ENCODE measurements at regions not wholly inside any gene's neighbourhood (a gene's known extent, or its start where the extent isn't known, plus 50 kb on each side); places are given as distances from the start of the nearest gene placed in this dataset.

DNA sequence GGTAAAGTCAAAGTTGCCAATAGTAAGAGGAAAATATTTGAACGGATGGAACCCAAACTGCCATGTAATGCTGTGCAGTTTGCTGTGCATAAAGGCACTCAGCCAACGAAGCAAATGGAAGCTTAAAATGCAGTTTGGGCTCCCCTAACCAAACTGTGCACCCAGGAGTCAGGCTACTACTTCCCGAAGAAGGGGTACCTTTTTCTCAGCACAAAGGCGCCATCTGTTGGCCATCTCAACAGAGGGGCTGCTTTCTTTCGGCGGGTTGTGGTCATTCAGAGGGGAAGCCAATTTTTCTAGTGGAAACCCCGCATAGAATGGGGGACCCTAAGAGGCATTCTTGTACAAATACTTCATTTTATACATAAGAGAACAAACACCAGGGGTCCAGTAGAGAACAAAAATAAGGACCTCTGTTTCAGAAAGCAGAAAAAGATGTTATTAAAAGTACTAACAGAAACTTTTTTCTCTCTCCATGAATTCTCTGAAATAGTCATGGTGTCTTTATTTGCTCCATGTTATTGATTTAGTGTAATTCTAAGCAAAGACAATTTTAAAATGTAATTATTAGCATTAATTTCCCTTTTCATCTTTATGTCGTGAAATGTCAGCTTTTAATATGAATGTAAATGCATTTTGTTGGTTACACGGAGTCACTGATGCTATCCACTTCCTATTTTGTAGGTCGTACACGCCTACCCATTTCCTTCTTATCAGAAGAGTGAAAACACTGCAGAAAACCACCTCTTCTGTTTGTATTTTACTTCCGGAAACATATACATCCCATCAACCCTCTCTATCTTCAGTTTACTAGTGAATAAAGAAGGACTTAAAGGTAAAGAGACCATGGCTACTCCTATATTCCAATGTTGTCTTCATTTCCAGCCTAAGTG lies 453.3 kb downstream of the KCNJ2 start:
- no peaks in the 10 kb centered on the region for H3K9me3 Mint-ChIP-seq
- no peak overlapping the region for H3K4me3 Mint-ChIP-seq
- H3K4me1 Mint-ChIP-seq, result peaks cover 2% of the 10 kb centered on the region
- ATAC-seq (no peak), DNase-seq (peak; percentile 17)
- no peaks in the 10 kb centered on the region for H3K27me3 Mint-ChIP-seq
- no peaks in the 10 kb centered on the region for H3K36me3 Mint-ChIP-seq (ENCODE audit: low read depth)
- H3K27ac Mint-ChIP-seq, result no peak overlapping the region

DNA sequence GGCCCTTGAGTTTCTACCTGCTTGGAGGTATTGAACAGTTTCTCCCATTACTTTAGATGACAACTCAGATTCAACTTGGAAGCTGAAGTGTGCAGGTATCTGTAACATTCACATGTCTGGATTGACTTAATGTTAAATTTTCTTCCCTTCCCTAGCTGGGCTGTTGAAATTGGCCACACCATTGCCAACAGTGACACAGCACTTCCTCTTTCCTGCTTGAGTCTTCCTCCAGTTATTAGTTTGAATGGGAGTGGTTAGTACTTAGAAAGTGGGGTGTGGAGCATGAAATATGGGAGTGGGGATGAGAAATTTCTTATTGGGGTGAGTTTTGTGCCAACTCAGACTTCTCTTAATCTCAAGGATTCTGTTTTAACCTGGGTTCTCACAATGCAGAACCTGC lies 454.9 kb downstream of the KCNJ2 start:
- H3K36me3 Mint-ChIP-seq (ENCODE audit: low read depth), result no peaks in the 10 kb centered on the region
- no peak overlapping the region for H3K4me3 Mint-ChIP-seq
- H3K9me3 Mint-ChIP-seq, result no peaks in the 10 kb centered on the region
- H3K4me1 Mint-ChIP-seq, result peaks cover 2% of the 10 kb centered on the region
- ATAC-seq (no peak), DNase-seq (no peak)
- no peaks in the 10 kb centered on the region for H3K27me3 Mint-ChIP-seq
- no peak overlapping the region for H3K27ac Mint-ChIP-seq

DNA sequence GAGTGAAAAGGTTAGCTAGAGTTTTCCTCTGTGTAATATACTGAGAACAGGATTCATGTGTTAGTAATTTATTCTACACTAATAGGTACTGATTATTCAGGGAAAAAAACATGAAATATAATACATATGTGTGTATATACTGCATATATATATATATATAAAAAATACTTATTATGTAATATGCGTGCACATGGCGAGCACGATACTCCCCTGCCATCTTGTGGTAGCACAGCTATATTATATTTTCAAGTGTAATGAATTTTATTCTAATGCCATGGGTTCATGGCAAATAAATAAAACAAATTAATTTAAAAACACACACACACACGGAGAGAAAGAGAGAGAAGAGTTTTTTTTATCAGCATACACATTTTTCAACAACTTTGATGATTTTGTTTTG lies 460.6 kb downstream of the KCNJ2 start:
- ATAC-seq (no peak), DNase-seq (no peak)
- no peaks in the 10 kb centered on the region for H3K9me3 Mint-ChIP-seq

DNA sequence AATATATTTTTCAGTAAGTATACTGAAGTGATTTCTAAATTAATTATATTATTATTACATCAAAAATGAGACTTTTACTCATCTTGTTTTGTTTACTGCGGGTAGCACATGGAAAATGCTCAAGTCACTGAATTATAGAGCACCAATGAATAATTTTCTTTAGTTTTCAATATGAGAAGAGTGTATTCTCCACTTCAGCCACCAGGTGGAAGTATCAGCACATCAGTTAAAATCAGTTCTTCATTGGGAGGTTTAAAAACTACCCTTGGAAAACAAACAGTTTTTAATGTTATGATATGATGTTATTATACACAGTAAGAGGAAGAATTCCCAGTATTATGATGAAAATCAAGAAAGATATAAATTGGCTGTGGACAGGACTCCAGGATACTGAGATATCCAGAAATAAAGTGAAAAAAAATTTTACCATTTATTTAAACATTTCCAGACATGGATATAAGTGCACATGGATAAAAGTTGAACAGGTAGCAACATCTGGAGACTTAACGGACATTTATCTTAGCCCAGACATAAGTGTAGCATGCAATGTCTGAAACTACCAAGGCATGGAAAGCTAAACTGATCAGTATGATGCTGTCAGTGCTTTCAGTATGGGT lies 467.3 kb downstream of the KCNJ2 start:
- Mint-ChIP-seq H3K27me3 (no peaks in the 10 kb centered on the region), H3K9me3 (no peaks in the 10 kb centered on the region), H3K4me1 (no peaks in the 10 kb centered on the region), H3K27ac (no peak overlapping the region), H3K4me3 (no peak overlapping the region), H3K36me3 (ENCODE audit: low read depth) (no peaks in the 10 kb centered on the region)
- DNase-seq, result no peak
- ATAC-seq, result no peak

More for the DNA sequence above, 460.6 kb downstream of the KCNJ2 start:
- Mint-ChIP-seq H3K4me1 (no peaks in the 10 kb centered on the region), H3K4me3 (no peak overlapping the region), H3K27me3 (no peaks in the 10 kb centered on the region), H3K36me3 (ENCODE audit: low read depth) (no peaks in the 10 kb centered on the region), H3K27ac (no peak overlapping the region)

DNA sequence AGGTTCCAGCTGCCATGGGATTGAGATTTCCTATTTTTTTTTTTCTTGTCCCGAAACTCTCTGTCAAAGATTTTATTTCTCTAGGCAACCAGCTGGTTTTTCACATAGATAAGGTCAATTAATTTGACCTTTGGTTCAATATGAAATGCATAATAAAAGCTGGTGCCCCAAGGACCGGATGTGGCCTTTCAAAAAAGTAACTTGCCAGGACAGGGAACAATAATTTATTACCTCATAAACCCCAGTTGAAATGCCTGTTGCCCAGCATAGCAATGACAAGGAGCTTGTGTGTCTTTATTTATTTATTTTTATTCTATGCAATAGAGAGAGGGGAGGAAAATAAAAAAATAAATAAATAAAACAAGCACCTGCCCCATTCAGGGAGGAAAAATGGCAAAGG lies 472.7 kb downstream of the KCNJ2 start:
- H3K36me3 Mint-ChIP-seq (ENCODE audit: low read depth), result no peaks in the 10 kb centered on the region
- H3K27ac Mint-ChIP-seq, result no peak overlapping the region
- no peaks in the 10 kb centered on the region for H3K4me1 Mint-ChIP-seq
- no peak overlapping the region for H3K4me3 Mint-ChIP-seq
- no peak for DNase-seq
- H3K27me3 Mint-ChIP-seq, result no peaks in the 10 kb centered on the region
- H3K9me3 Mint-ChIP-seq, result peaks cover 8% of the 10 kb centered on the region
- ATAC-seq, result no peak

DNA sequence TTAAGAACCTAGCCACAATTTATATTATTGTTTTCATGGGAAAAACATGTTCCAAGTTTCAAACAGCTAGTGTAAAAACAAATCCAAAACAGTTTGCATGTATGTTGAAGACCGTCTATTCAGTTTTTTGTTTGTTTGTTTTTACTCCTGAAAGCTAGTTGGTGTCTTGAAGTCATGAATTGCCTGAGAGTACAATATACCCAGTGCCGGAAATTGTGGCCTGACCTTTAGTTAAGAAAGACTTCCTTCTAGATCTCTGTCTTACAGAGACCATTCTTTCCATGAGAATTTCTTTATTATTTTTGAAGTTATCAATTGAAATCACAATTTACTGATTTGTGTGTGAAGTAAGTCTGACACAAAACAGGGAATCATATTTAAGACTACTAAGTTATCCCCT lies 474.8 kb downstream of the KCNJ2 start:
- DNase-seq (no peak), ATAC-seq (no peak)
- Mint-ChIP-seq H3K27me3 (no peaks in the 10 kb centered on the region), H3K4me1 (no peaks in the 10 kb centered on the region), H3K9me3 (peaks cover 8% of the 10 kb centered on the region), H3K4me3 (no peak overlapping the region), H3K27ac (no peak overlapping the region), H3K36me3 (ENCODE audit: low read depth) (no peaks in the 10 kb centered on the region)

DNA sequence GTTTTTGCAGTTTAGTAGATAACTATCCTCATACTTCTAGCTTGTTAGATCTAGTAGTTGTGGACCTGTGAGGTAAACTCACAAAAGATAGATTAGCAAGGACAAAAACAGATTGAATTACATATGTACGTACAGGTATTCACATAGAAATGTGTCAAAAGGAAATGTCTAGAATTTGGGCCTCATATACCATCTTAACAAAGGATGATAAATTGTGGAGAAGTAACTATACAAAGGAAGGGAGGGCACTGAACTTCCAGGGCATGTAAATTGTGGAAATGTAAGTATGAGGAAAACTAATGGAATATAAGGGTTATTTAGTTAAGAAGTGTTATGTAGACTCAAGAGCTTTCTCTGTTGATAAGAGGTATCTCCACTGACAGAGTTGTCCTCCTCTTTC lies 477.3 kb downstream of the KCNJ2 start:
- H3K27ac Mint-ChIP-seq, result no peak overlapping the region
- peaks cover 8% of the 10 kb centered on the region for H3K9me3 Mint-ChIP-seq
- ATAC-seq (no peak), DNase-seq (no peak)
- H3K36me3 Mint-ChIP-seq (ENCODE audit: low read depth), result no peaks in the 10 kb centered on the region
- no peak overlapping the region for H3K4me3 Mint-ChIP-seq
- no peaks in the 10 kb centered on the region for H3K27me3 Mint-ChIP-seq
- no peaks in the 10 kb centered on the region for H3K4me1 Mint-ChIP-seq

DNA sequence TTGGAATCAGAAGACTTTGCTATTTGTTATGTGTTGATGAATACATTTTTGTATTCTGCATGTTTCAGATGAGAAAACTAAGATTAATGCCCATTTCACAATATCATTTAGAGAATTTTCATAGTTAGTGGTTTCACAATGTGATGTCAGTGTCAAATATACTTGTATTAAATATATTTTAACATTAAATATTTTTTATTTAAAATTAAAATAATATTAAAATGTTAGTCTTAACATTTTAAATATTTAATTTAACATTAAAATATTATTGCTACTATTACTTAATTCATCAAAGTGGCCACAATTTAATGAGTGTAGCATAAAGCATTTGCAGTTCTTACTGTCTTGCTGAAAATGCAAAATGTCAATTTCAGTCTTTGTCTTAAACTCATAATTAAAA lies 478.8 kb downstream of the KCNJ2 start:
- H3K36me3 Mint-ChIP-seq (ENCODE audit: low read depth), result no peaks in the 10 kb centered on the region
- H3K9me3 Mint-ChIP-seq, result peaks cover 8% of the 10 kb centered on the region
- no peak overlapping the region for H3K4me3 Mint-ChIP-seq
- H3K27ac Mint-ChIP-seq, result no peak overlapping the region
- no peaks in the 10 kb centered on the region for H3K4me1 Mint-ChIP-seq
- ATAC-seq (no peak), DNase-seq (no peak)
- H3K27me3 Mint-ChIP-seq, result no peaks in the 10 kb centered on the region

DNA sequence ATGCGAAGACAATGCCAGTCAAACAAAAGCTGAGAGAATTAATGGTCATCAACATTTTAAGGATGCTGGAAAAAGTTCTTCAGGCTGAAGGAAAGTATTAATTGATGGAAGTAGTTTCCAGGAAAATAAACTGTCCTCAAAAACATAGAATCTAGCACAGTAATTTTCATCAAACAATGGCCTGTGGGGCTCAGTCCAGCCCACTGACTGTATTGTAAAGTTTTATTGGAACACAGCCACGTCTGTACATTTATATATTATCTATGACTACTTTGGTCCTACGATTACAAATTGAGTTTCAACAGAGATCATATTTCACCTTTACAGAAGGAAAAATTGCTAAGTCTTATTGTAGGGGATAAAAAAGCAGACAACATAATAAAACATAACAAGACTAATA lies 484.5 kb downstream of the KCNJ2 start:
- no peaks in the 10 kb centered on the region for H3K4me1 Mint-ChIP-seq
- H3K27ac Mint-ChIP-seq, result no peak overlapping the region
- no peaks in the 10 kb centered on the region for H3K9me3 Mint-ChIP-seq
- H3K27me3 Mint-ChIP-seq, result no peaks in the 10 kb centered on the region
- no peak for DNase-seq
- no peak overlapping the region for H3K4me3 Mint-ChIP-seq
- H3K36me3 Mint-ChIP-seq (ENCODE audit: low read depth), result no peaks in the 10 kb centered on the region
- ATAC-seq, result no peak

DNA sequence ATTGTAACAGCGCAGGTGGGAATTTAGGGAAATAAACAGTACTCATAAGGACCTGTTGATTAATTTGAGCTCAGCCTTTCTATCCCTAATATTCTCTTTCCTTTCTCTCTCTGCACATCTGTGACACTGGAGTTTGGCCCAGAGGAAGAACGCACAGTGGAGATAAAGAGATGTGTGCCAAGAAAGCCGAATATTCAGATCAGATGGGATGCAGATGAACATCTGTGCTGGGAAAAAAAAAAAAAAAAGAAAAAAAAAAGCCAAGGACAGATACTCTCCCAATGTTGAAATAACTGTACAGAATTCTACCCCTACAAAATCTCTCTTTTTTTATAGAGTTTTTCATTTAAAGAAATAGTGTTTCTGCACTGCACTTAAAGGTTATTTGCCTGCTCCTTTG lies 485.4 kb downstream of the KCNJ2 start:
- no peak overlapping the region for H3K4me3 Mint-ChIP-seq
- no peak for DNase-seq
- no peak for ATAC-seq

DNA sequence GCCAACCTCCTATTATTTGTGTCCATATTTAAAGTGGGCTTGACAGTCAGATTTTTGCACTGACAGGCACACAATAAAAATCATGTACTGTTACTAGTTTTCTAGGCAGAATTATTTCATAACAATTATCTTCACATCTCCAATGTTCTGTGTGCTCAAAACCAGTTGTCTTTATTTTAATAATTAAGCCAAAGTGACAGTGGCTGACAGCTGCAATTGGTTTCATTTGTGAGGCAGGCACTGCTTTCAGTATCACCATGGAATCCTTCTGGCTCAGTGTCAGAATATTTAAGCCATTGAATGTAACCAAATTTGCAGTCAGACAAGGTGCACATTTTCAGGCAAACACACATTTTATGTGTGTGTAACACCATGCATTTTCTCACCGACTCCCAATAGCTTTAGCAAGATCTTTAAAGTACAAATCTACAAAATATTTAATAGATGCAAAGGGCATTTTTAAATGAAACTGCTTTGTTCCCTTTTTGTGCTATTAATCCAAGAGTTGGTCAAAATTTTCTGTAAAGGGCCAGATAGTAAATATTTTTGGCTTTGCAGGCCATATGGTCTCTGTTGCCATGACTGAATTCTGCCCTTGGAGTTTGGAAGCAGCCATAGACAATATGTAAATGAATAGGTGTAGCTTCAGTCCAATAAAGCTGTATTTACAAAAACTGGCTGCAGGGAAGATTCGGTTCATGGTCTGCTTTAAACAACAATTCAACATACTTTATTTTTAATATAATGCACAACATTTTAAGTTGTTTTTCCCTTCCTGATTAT lies 486.0 kb downstream of the KCNJ2 start:
- no peaks in the 10 kb centered on the region for H3K27me3 Mint-ChIP-seq
- H3K4me1 Mint-ChIP-seq, result no peaks in the 10 kb centered on the region
- no peak overlapping the region for H3K27ac Mint-ChIP-seq
- H3K9me3 Mint-ChIP-seq, result no peaks in the 10 kb centered on the region
- H3K4me3 Mint-ChIP-seq, result no peak overlapping the region
- no peaks in the 10 kb centered on the region for H3K36me3 Mint-ChIP-seq (ENCODE audit: low read depth)
- ATAC-seq (no peak), DNase-seq (no peak)

More for the DNA sequence above, 485.4 kb downstream of the KCNJ2 start:
- H3K9me3 Mint-ChIP-seq, result no peaks in the 10 kb centered on the region
- H3K27me3 Mint-ChIP-seq, result no peaks in the 10 kb centered on the region
- no peaks in the 10 kb centered on the region for H3K4me1 Mint-ChIP-seq
- no peaks in the 10 kb centered on the region for H3K36me3 Mint-ChIP-seq (ENCODE audit: low read depth)
- H3K27ac Mint-ChIP-seq, result no peak overlapping the region

DNA sequence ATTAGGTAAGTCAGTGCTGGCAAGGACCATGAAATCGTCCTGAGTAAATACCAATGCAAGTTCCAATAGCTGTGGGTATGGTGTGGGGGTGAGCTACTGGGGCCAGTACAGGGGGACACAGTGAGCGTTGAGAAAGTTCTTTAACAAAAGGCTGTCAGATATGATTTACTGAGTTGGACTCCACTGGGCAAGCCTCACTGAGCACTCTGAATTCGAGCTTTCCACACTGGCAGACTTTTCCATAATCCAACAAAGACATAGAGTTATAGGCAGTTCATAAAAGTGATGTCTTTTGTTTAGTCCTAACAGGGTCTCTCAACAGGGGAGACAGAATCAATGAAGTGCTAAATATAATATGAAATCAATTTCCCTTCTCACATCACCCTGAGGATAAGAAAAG lies 489.0 kb downstream of the KCNJ2 start:
- Mint-ChIP-seq H3K4me1 (no peaks in the 10 kb centered on the region), H3K36me3 (ENCODE audit: low read depth) (no peaks in the 10 kb centered on the region), H3K27me3 (no peaks in the 10 kb centered on the region), H3K4me3 (no peak overlapping the region), H3K9me3 (no peaks in the 10 kb centered on the region), H3K27ac (no peak overlapping the region)
- DNase-seq (no peak), ATAC-seq (no peak)

DNA sequence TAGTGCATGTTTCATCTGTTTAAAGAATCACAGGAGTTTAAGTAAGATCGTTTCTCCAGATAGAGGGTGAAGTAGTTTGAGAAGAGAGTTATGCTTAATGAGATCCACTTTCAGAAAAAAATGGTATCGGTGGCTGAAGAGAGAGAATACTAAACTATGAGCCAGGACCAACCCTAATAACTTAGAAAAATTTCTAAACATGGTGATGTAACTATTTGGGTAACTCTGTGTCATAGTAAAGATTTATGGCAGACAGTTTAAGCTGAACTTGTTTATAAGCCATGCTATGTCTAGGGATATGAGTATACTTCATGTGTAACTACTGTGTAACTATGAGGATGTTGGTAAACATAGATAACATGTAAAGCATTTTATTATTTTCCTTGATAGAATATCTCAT lies 489.5 kb downstream of the KCNJ2 start:
- no peak for ATAC-seq
- Mint-ChIP-seq H3K4me3 (no peak overlapping the region), H3K27ac (no peak overlapping the region), H3K27me3 (no peaks in the 10 kb centered on the region), H3K4me1 (no peaks in the 10 kb centered on the region), H3K36me3 (ENCODE audit: low read depth) (no peaks in the 10 kb centered on the region), H3K9me3 (no peaks in the 10 kb centered on the region)
- no peak for DNase-seq

DNA sequence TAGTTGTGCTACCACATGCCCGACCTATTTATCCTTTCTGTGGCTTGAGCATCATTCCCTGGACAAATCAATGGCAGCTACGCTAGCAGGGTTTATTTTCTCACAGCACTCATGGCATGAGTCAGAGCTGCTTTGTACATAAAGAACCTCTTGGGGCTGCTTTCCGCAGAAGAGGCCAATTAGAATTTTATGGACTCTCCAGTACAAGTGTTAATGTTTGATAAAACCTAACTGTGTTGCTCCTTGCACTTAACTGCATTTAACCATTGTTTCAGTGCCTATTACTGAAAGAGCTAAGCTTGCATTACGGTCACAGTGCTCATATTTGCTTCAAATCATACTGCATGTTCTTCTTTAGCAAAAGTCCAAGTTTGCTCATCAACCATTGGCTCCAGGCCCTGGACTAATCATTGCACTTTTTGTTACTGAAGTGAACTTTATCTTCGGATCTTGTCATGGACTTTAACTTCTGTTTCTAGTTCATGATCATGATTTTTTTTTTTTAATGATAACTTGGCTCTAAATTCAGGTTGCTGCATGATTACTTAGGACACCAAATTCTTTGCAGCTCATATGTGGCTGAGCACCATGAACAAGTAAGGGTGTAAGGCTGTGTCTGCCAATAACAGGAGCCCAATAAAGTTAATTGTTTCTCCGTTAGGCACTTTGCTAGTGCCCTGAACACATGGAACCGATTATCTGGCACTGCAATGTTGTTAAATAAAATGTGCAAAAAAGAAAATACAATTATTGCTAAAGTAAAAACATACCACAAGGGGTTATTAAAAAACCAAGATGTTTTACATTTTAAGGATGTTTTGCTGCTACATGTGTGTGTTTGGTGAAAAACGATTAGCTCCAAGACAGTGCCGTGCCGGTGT lies 492.2 kb downstream of the KCNJ2 start:
- no peaks in the 10 kb centered on the region for H3K36me3 Mint-ChIP-seq (ENCODE audit: low read depth)
- ATAC-seq, result no peak
- no peak for DNase-seq
- H3K27me3 Mint-ChIP-seq, result no peaks in the 10 kb centered on the region
- no peak overlapping the region for H3K27ac Mint-ChIP-seq
- no peak overlapping the region for H3K4me3 Mint-ChIP-seq
- no peaks in the 10 kb centered on the region for H3K4me1 Mint-ChIP-seq
- H3K9me3 Mint-ChIP-seq, result no peaks in the 10 kb centered on the region

Measured in activated naive CD8-positive, alpha-beta T cell treated with anti-CD3 and anti-CD28 coated beads, Interleukin-2, amount 50 U/mL, for 24 hours (primary cell).